WTC11 (cell line): ENCODE measurements at regions not wholly inside any gene's neighbourhood (a gene's known extent, or its start where the extent isn't known, plus 50 kb on each side); places are given as distances from the start of the nearest gene placed in this dataset.

Experiments
- ATAC-seq: fragments of 200-7000 bp; cut with Tn5 transposase; 2 replicates; pipeline ENCODE4 v1.10.0; 2021; ENCODE audit warnings: mild to moderate bottlenecking, moderate library complexity
- CTCF ChIA-PET: fragments of 300-600 bp; sonication (Branson Sonifier 250); formaldehyde crosslinking; loops from one replicate; lab custom pipeline; 2021; ENCODE audit warnings: antibody characterized with exemption; lab: Charles Lee
- POLR2A ChIA-PET: fragments of 350-600 bp; sonication (Branson Sonifier 250); formaldehyde crosslinking; loops from one replicate; lab custom pipeline; 2021; ENCODE audit warnings: antibody characterized with exemption; lab: Charles Lee
- DNase-seq: peaks from one replicate; pipeline ENCODE4 v3.0.0; 2021; ENCODE audit warnings: low spot score
- H3K27ac Mint-ChIP-seq: 2 replicates; pipeline ENCODE4 v1.8.0; 2021; ENCODE audit warnings: mixed read lengths
- H3K27me3 Mint-ChIP-seq: 2 replicates; pipeline ENCODE4 v1.8.0; 2021; ENCODE audit warnings: low read depth, mild to moderate bottlenecking, moderate library complexity, mixed read lengths
- H3K36me3 Mint-ChIP-seq: 2 replicates; pipeline ENCODE4 v1.8.0; 2021; ENCODE audit warnings: mixed read lengths
- H3K4me1 Mint-ChIP-seq: 2 replicates; pipeline ENCODE4 v1.8.0; 2022; ENCODE audit warnings: mixed read lengths
- H3K4me3 Mint-ChIP-seq: 2 replicates; pipeline ENCODE4 v1.8.0; 2021; ENCODE audit warnings: mild to moderate bottlenecking, moderate library complexity, mixed read lengths
- H3K9me3 Mint-ChIP-seq: 2 replicates; pipeline ENCODE4 v1.8.0; 2021; ENCODE audit warnings: mixed read lengths
- CBFB ChIP-seq: sonication (generic); formaldehyde crosslinking; IDR thresholded peaks from 2 replicates; pipeline ENCODE4 v1.8.1; 2022; ENCODE audit warnings: mild to moderate bottlenecking, low read depth, missing genetic modification reagents
- ELF4 ChIP-seq: sonication (generic); formaldehyde crosslinking; IDR thresholded peaks from 2 replicates; pipeline ENCODE4 v1.8.1; 2022; ENCODE audit warnings: low read depth, mild to moderate bottlenecking, moderate library complexity, missing genetic modification reagents
- ETV6 ChIP-seq: sonication (generic); formaldehyde crosslinking; IDR thresholded peaks from 2 replicates; pipeline ENCODE4 v1.8.1; 2022; ENCODE audit warnings: mild to moderate bottlenecking, missing genetic modification reagents
- KAT7 ChIP-seq: sonication (generic); formaldehyde crosslinking; IDR thresholded peaks from 2 replicates; pipeline ENCODE4 v1.8.1; 2023; ENCODE audit warnings: missing genetic modification reagents, mild to moderate bottlenecking, borderline replicate concordance
- NR3C1 ChIP-seq: sonication (generic); formaldehyde crosslinking; conservative IDR thresholded peaks from 2 replicates; pipeline ENCODE4 v1.8.1; 2023; ENCODE audit warnings: low read depth, mild to moderate bottlenecking, missing genetic modification reagents
- RORB ChIP-seq: fragments of 250-450 bp; sonication (Bioruptor Pico); IDR thresholded peaks from 2 replicates; pipeline ENCODE4 v1.9.0; 2021; ENCODE audit warnings: mild to moderate bottlenecking
- SOX15 ChIP-seq: fragments of 250-450 bp; sonication (Bioruptor Pico); IDR thresholded peaks from 2 replicates; pipeline ENCODE4 v1.9.0; 2021; ENCODE audit warnings: mild to moderate bottlenecking
- SP1 ChIP-seq: sonication (generic); formaldehyde crosslinking; conservative IDR thresholded peaks from 2 replicates; pipeline ENCODE4 v1.8.1; 2022; ENCODE audit warnings: missing genetic modification reagents
- TEAD4 ChIP-seq: sonication (generic); formaldehyde crosslinking; IDR thresholded peaks from 2 replicates; pipeline ENCODE4 v1.8.0; 2022; ENCODE audit warnings: mild to moderate bottlenecking, missing genetic modification reagents
- ZNF138 ChIP-seq: sonication (generic); formaldehyde crosslinking; conservative IDR thresholded peaks from 2 replicates; pipeline ENCODE4 v1.8.1; 2022; ENCODE audit warnings: mild to moderate bottlenecking, moderate library complexity, missing genetic modification reagents
- ZNF232 ChIP-seq: sonication (generic); formaldehyde crosslinking; IDR thresholded peaks from 2 replicates; pipeline ENCODE4 v1.8.0; 2022; ENCODE audit warnings: mild to moderate bottlenecking, missing genetic modification reagents
- ZNF396 ChIP-seq: fragments of 250-450 bp; sonication (Bioruptor Pico); IDR thresholded peaks from 2 replicates; pipeline ENCODE4 v1.8.0; 2021; ENCODE audit warnings: mild to moderate bottlenecking, moderate library complexity, borderline replicate concordance
- ZNF423 ChIP-seq: fragments of 250-450 bp; sonication (Bioruptor Pico); IDR thresholded peaks from 2 replicates; pipeline ENCODE4 v2.1.2; 2022; ENCODE audit warnings: mild to moderate bottlenecking, moderate library complexity
- TF ChIP-seq, protein P1 (sequence below): sonication (generic); formaldehyde crosslinking; IDR thresholded peaks from 2 replicates; pipeline ENCODE4 v1.8.0; 2022; ENCODE audit warnings: missing genetic modification reagents
- TF ChIP-seq, protein P2 (sequence below): sonication (generic); formaldehyde crosslinking; IDR thresholded peaks from 2 replicates; pipeline ENCODE4 v1.8.0; 2022; ENCODE audit warnings: mild to moderate bottlenecking, missing genetic modification reagents
- TF ChIP-seq, protein P3 (sequence below): fragments of 250-450 bp; sonication (Bioruptor Pico); IDR thresholded peaks from 2 replicates; pipeline ENCODE4 v1.8.0; 2021; ENCODE audit warnings: mild to moderate bottlenecking
- TF ChIP-seq, protein P4 (sequence below): sonication (generic); formaldehyde crosslinking; IDR thresholded peaks from 2 replicates; pipeline ENCODE4 v1.8.0; 2022; ENCODE audit warnings: mild to moderate bottlenecking, missing genetic modification reagents
- TF ChIP-seq, protein P5 (sequence below): sonication (generic); formaldehyde crosslinking; IDR thresholded peaks from 2 replicates; pipeline ENCODE4 v1.8.1; 2022; ENCODE audit warnings: mild to moderate bottlenecking, moderate library complexity, missing genetic modification reagents
- TF ChIP-seq, protein P6 (sequence below): sonication (generic); formaldehyde crosslinking; IDR thresholded peaks from 2 replicates; pipeline ENCODE4 v1.8.1; 2022; ENCODE audit warnings: mild to moderate bottlenecking, missing genetic modification reagents, moderate library complexity, borderline replicate concordance
- TF ChIP-seq, protein P7 (sequence below): sonication (generic); formaldehyde crosslinking; conservative IDR thresholded peaks from 2 replicates; pipeline ENCODE4 v1.8.1; 2023; ENCODE audit warnings: mild to moderate bottlenecking, low read depth, missing genetic modification reagents, moderate library complexity
- TF ChIP-seq, protein P8 (sequence below): sonication (generic); formaldehyde crosslinking; conservative IDR thresholded peaks from 2 replicates; pipeline ENCODE4 v1.8.1; 2022; ENCODE audit warnings: mild to moderate bottlenecking, missing genetic modification reagents
- TF ChIP-seq, protein P9 (sequence below): sonication (generic); formaldehyde crosslinking; IDR thresholded peaks from 2 replicates; pipeline ENCODE4 v1.8.0; 2023; ENCODE audit warnings: missing genetic modification reagents

DNA sequence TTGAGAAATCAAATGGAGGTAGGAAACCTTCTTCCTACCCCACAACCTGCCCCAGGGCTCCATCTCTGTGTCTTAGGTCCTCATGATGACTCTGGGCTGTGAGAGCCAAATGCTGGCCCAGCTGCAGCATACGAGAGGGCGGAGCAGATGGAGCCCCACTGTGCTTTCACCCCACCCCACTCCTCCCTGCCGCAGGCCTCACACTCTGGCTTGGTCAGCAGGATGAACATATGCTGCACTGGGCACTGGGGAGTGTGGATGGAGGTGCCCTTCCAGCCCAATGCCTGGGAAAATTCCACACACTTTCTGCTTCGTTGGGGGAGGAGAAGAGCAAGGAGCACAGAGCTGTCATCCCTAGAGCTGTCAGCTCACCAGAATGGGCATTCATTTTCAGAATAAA, 271.6 kb upstream of the CADM1 start (continued):
- TF ChIP-seq, protein P1, sequence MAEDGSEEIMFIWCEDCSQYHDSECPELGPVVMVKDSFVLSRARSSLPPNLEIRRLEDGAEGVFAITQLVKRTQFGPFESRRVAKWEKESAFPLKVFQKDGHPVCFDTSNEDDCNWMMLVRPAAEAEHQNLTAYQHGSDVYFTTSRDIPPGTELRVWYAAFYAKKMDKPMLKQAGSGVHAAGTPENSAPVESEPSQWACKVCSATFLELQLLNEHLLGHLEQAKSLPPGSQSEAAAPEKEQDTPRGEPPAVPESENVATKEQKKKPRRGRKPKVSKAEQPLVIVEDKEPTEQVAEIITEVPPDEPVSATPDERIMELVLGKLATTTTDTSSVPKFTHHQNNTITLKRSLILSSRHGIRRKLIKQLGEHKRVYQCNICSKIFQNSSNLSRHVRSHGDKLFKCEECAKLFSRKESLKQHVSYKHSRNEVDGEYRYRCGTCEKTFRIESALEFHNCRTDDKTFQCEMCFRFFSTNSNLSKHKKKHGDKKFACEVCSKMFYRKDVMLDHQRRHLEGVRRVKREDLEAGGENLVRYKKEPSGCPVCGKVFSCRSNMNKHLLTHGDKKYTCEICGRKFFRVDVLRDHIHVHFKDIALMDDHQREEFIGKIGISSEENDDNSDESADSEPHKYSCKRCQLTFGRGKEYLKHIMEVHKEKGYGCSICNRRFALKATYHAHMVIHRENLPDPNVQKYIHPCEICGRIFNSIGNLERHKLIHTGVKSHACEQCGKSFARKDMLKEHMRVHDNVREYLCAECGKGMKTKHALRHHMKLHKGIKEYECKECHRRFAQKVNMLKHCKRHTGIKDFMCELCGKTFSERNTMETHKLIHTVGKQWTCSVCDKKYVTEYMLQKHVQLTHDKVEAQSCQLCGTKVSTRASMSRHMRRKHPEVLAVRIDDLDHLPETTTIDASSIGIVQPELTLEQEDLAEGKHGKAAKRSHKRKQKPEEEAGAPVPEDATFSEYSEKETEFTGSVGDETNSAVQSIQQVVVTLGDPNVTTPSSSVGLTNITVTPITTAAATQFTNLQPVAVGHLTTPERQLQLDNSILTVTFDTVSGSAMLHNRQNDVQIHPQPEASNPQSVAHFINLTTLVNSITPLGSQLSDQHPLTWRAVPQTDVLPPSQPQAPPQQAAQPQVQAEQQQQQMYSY (CRISPR knock-in tag): no peak
- TF ChIP-seq ZNF423 (CRISPR knock-in tag) (no peak), RORB (CRISPR knock-in tag) (no peak)
- TF ChIP-seq, protein P2, sequence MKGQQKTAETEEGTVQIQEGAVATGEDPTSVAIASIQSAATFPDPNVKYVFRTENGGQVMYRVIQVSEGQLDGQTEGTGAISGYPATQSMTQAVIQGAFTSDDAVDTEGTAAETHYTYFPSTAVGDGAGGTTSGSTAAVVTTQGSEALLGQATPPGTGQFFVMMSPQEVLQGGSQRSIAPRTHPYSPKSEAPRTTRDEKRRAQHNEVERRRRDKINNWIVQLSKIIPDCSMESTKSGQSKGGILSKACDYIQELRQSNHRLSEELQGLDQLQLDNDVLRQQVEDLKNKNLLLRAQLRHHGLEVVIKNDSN (CRISPR knock-in tag): no peak

DNA sequence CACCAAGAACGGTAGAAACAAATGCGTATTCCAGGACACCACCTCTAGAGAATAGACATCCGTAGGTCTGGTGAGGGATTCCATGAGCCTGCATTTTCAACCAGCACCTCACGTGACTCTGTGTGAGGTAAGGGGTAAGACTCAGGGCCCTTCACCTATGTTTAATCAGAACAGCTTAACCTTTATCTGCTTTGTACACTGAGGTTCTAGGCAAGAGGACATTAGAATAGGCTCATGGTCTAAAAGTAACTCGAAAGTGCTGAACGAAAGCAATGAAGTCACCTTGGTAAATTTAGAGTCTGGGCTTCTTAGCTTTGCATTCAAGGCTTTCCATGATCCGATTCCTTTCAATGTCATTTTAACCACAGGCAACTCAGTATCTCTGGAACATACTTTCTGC, 270.5 kb upstream of the CADM1 start:
- DNase-seq: no peak
- Mint-ChIP-seq H3K4me1 (peaks cover 3% of the 10 kb centered on the region; the same call in 1 of the 2 replicates), H3K9me3 (no peaks in the 10 kb centered on the region)

DNA sequence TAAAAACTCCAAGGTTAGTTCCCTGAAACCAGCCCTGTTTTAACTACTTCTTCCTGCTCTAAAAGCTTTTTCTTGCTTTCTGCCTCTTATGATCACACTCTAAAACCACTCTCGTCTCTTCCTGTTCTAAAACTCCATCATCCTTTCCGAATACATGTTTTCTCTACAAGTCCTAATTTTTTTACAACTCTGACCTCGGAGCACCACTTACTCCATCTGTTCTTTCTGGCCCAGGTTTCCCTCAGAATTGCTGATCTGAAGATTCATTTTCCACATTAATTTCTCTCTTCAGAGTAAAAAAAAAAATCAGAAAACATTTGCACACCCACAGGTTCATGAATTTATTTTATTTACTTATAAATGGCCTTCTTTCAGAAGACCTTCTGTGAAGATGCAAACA, 265.7 kb upstream of the CADM1 start:
- ATAC-seq: no peak
- Mint-ChIP-seq H3K27me3 (no peaks in the 10 kb centered on the region; the same call in none of the 2 replicates), H3K27ac (no peak overlapping the region), H3K9me3 (no peaks in the 10 kb centered on the region), H3K4me1 (no peaks in the 10 kb centered on the region), H3K36me3 (no peaks in the 10 kb centered on the region), H3K4me3 (no peak overlapping the region)
- DNase-seq: no peak
- ChIA-PET POLR2A (no interaction called here), CTCF (no interaction called here)
- no peak for TF ChIP-seq ETV6 (CRISPR knock-in tag)
- TF ChIP-seq, protein P3, sequence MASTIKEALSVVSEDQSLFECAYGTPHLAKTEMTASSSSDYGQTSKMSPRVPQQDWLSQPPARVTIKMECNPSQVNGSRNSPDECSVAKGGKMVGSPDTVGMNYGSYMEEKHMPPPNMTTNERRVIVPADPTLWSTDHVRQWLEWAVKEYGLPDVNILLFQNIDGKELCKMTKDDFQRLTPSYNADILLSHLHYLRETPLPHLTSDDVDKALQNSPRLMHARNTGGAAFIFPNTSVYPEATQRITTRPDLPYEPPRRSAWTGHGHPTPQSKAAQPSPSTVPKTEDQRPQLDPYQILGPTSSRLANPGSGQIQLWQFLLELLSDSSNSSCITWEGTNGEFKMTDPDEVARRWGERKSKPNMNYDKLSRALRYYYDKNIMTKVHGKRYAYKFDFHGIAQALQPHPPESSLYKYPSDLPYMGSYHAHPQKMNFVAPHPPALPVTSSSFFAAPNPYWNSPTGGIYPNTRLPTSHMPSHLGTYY (CRISPR knock-in tag): no peak
- TF ChIP-seq, protein P4, sequence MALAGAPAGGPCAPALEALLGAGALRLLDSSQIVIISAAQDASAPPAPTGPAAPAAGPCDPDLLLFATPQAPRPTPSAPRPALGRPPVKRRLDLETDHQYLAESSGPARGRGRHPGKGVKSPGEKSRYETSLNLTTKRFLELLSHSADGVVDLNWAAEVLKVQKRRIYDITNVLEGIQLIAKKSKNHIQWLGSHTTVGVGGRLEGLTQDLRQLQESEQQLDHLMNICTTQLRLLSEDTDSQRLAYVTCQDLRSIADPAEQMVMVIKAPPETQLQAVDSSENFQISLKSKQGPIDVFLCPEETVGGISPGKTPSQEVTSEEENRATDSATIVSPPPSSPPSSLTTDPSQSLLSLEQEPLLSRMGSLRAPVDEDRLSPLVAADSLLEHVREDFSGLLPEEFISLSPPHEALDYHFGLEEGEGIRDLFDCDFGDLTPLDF: no peak
- TF ChIP-seq SOX15 (CRISPR knock-in tag): no peak
- TF ChIP-seq CBFB: no peak
- TF ChIP-seq TEAD4 (CRISPR knock-in tag): no peak
- TF ChIP-seq KAT7: no peak
- no peak for TF ChIP-seq ELF4 (CRISPR knock-in tag)
- TF ChIP-seq ZNF232 (CRISPR knock-in tag): no peak
- no peak for TF ChIP-seq ZNF423 (CRISPR knock-in tag)

More for the DNA sequence above, 270.5 kb upstream of the CADM1 start:
- Mint-ChIP-seq H3K27ac (no peak overlapping the region), H3K27me3 (no peaks in the 10 kb centered on the region; the same call in none of the 2 replicates), H3K36me3 (no peaks in the 10 kb centered on the region), H3K4me3 (no peak overlapping the region)
- POLR2A ChIA-PET: no interaction called here
- TF ChIP-seq ZNF396 (CRISPR knock-in tag): no peak
- TF ChIP-seq ZNF138: no peak
- TF ChIP-seq, protein P5, sequence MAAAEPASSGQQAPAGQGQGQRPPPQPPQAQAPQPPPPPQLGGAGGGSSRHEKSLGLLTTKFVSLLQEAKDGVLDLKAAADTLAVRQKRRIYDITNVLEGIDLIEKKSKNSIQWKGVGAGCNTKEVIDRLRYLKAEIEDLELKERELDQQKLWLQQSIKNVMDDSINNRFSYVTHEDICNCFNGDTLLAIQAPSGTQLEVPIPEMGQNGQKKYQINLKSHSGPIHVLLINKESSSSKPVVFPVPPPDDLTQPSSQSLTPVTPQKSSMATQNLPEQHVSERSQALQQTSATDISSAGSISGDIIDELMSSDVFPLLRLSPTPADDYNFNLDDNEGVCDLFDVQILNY (CRISPR knock-in tag): no peak
- no peak for TF ChIP-seq ZNF423 (CRISPR knock-in tag)
- TF ChIP-seq, protein P6, sequence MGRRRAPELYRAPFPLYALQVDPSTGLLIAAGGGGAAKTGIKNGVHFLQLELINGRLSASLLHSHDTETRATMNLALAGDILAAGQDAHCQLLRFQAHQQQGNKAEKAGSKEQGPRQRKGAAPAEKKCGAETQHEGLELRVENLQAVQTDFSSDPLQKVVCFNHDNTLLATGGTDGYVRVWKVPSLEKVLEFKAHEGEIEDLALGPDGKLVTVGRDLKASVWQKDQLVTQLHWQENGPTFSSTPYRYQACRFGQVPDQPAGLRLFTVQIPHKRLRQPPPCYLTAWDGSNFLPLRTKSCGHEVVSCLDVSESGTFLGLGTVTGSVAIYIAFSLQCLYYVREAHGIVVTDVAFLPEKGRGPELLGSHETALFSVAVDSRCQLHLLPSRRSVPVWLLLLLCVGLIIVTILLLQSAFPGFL (CRISPR knock-in tag): no peak
- TF ChIP-seq, protein P7, sequence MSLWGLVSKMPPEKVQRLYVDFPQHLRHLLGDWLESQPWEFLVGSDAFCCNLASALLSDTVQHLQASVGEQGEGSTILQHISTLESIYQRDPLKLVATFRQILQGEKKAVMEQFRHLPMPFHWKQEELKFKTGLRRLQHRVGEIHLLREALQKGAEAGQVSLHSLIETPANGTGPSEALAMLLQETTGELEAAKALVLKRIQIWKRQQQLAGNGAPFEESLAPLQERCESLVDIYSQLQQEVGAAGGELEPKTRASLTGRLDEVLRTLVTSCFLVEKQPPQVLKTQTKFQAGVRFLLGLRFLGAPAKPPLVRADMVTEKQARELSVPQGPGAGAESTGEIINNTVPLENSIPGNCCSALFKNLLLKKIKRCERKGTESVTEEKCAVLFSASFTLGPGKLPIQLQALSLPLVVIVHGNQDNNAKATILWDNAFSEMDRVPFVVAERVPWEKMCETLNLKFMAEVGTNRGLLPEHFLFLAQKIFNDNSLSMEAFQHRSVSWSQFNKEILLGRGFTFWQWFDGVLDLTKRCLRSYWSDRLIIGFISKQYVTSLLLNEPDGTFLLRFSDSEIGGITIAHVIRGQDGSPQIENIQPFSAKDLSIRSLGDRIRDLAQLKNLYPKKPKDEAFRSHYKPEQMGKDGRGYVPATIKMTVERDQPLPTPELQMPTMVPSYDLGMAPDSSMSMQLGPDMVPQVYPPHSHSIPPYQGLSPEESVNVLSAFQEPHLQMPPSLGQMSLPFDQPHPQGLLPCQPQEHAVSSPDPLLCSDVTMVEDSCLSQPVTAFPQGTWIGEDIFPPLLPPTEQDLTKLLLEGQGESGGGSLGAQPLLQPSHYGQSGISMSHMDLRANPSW (CRISPR knock-in tag): no peak
- TF ChIP-seq, protein P8, sequence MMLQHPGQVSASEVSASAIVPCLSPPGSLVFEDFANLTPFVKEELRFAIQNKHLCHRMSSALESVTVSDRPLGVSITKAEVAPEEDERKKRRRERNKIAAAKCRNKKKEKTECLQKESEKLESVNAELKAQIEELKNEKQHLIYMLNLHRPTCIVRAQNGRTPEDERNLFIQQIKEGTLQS (CRISPR knock-in tag): no peak
- TF ChIP-seq NR3C1 (CRISPR knock-in tag): no peak
- TF ChIP-seq, protein P9, sequence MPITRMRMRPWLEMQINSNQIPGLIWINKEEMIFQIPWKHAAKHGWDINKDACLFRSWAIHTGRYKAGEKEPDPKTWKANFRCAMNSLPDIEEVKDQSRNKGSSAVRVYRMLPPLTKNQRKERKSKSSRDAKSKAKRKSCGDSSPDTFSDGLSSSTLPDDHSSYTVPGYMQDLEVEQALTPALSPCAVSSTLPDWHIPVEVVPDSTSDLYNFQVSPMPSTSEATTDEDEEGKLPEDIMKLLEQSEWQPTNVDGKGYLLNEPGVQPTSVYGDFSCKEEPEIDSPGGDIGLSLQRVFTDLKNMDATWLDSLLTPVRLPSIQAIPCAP (CRISPR knock-in tag): no peak
- TF ChIP-seq SP1: no peak
- no peak for ATAC-seq
- CTCF ChIA-PET: no interaction called here
